Astrocyte of the spinal cord (primary cell): ENCODE measurements at regions not wholly inside any gene's neighbourhood (a gene's known extent, or its start where the extent isn't known, plus 50 kb on each side); places are given as distances from the start of the nearest gene placed in this dataset.
A peak's percentile ranks its signal among the peaks of the same experiment; 100 is the strongest.
"Not testable (repeated sequence)": the region's sequence is repeated elsewhere in the genome, so short reads cannot be mapped to it uniquely, and the experiment has no call there.

Experiments
- DNase-seq: peaks from one replicate; pipeline ENCODE4 v3.0.0; 2011; ENCODE audit warnings: low read depth, low spot score
- H3K4me3 ChIP-seq: 2 replicates; pipeline ENCODE4 v1.5.1; 2011; ENCODE audit warnings: low read depth, mild to moderate bottlenecking, low read length, moderate library complexity
- in situ Hi-C: cut with HindIII; loops from 2 replicates; pipeline ENCODE4 v1.10.0; 2017; ENCODE audit warnings: low sequenced_read_pairs
- TF ChIP-seq, protein P1 (sequence below): IDR thresholded peaks from 2 replicates; pipeline ENCODE4 v1.5.1; 2012; ENCODE audit warnings: low read depth, mild to moderate bottlenecking, low read length, inconsistent platforms

DNA sequence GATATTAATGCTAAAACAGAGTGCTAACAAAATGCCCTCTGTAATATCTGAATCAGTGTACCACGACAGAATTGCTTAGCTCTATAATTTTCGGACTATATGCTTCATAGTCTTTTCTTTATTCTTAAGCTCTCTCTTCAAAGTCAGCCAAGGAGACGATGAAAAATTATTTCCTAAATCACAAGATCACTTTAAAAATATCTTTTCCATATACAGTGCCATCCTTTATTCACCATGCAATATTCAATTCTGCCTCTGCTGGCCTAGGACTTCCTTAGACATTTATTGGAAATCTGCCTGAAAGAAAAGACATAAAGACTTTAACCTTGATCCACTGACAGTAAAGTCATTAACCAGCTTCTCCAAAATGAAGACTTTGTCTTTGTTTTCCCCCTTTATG, 238.9 kb upstream of the BTG1 start:
- no peak overlapping the region for H3K4me3 ChIP-seq
- DNase-seq, result no peak
- in situ Hi-C loops, result no loop called here
- TF ChIP-seq, protein P1, sequence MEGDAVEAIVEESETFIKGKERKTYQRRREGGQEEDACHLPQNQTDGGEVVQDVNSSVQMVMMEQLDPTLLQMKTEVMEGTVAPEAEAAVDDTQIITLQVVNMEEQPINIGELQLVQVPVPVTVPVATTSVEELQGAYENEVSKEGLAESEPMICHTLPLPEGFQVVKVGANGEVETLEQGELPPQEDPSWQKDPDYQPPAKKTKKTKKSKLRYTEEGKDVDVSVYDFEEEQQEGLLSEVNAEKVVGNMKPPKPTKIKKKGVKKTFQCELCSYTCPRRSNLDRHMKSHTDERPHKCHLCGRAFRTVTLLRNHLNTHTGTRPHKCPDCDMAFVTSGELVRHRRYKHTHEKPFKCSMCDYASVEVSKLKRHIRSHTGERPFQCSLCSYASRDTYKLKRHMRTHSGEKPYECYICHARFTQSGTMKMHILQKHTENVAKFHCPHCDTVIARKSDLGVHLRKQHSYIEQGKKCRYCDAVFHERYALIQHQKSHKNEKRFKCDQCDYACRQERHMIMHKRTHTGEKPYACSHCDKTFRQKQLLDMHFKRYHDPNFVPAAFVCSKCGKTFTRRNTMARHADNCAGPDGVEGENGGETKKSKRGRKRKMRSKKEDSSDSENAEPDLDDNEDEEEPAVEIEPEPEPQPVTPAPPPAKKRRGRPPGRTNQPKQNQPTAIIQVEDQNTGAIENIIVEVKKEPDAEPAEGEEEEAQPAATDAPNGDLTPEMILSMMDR, result no peak

DNA sequence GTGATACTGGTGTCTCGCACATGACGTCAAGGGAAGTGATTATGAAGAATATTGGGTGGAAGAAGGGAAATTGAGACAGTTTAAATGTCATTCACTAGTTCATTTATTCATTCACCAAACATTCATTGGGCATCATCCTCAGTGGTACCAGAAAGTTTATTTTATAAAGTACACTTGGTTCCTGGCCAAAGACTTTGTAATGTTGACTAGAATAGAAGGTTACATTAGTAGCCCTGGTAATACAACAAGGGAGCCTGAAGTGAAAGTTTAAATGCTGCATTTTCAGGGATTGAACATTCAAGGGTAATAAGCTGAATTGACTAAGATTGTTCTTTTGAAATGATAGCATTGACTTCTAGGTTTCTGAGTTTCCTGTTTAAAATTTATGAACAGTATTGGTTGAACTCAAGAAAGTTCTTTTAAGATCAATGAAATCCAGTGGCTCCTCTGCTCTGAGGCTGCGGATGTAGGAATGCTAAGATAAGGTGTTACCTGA, 236.8 kb upstream of the BTG1 start:
- in situ Hi-C loops, result no loop called here
- TF ChIP-seq, protein P1, result no peak
- H3K4me3 ChIP-seq, result no peak overlapping the region
- no peak for DNase-seq

- no peak for DNase-seq
- TF ChIP-seq, protein P1, result no peak
- H3K4me3 ChIP-seq, result no peak overlapping the region
- in situ Hi-C loops, result no loop called here
Observed at GRCh38 chr12:92381856-92382255, 236.2 kb upstream of the BTG1 start.

DNA sequence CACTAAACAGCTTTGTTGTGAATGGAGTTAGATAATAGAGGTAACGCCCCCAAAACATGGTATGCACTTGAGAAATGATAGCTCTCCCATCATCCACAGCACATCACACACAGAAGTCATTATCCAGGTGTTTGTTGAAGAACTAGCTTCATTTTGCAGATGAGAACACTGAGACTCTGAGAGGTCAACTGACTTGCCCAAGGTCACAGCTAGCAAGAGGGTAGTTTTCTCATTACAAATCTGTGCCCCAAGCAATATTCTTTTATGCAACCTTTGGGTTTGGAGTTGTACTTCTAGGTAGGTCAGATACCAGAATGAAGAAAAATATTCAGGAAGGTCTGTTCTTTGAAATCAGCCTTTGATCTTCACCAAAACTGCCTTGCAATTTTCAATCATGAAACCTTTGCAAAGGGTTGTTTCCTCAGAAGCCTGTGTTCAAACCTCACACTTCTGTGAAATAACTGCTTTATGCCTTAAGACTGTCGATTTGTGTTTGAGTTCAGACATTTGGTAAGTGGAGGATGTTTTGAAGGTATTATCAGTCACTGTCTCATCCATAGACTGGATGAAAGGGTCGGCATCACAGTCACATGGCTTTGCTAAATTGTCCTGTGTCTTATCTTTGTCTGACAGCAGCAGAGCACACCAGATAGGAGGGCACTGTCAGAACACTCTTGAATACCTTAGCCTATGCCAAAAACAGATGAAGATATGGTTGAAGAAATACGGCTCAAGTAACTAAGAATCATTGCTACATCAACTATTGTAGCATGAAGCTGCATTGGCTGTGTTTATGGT, 233.2 kb upstream of the BTG1 start:
- TF ChIP-seq, protein P1, result no peak
- in situ Hi-C loops, result no loop called here
- no peak for DNase-seq
- H3K4me3 ChIP-seq, result no peak overlapping the region

- in situ Hi-C loops, H3K4me3 ChIP-seq: not testable (repeated sequence)
Observed at GRCh38 chr12:92375504-92375903, 229.9 kb upstream of the BTG1 start.

GRCh38 chr12:92370828-92371227, 225.2 kb upstream of the BTG1 start:
- TF ChIP-seq, protein P1, result no peak
- H3K4me3 ChIP-seq, result no peak overlapping the region
- in situ Hi-C loops, result no loop called here
- DNase-seq, result no peak

More at GRCh38 chr12:92375504-92375903, 229.9 kb upstream of the BTG1 start:
- DNase-seq, result not testable (repeated sequence)

- peak; percentile 38 for DNase-seq
- in situ Hi-C loops, result no loop called here
- TF ChIP-seq, protein P1, result no peak
- H3K4me3 ChIP-seq, result no peak overlapping the region
Observed at GRCh38 chr12:92369636-92370035, 224.0 kb upstream of the BTG1 start.
